HEK293 (cell line): ENCODE measurements at regions not wholly inside any gene's neighbourhood (a gene's known extent, or its start where the extent isn't known, plus 50 kb on each side); places are given as distances from the start of the nearest gene placed in this dataset.

Experiments
- GFI1B ChIP-seq: fragments of 450-650 bp; formaldehyde crosslinking; IDR thresholded peaks from 2 replicates; pipeline ENCODE4 v1.5.1; 2016; ENCODE audit warnings: missing biosample characterization, missing genetic modification characterization
- GLIS2 ChIP-seq: fragments of 450-650 bp; formaldehyde crosslinking; IDR thresholded peaks from 2 replicates; pipeline ENCODE4 v1.5.1; 2016; ENCODE audit warnings: missing biosample characterization, missing genetic modification characterization
- HOXD13 ChIP-seq: sonication (generic); formaldehyde crosslinking; IDR thresholded peaks from 2 replicates; pipeline ENCODE4 v1.8.0; 2022; ENCODE audit warnings: missing genetic modification reagents, borderline replicate concordance
- MEIS1 ChIP-seq: sonication (generic); formaldehyde crosslinking; IDR thresholded peaks from 2 replicates; pipeline ENCODE4 v1.8.1; 2022; ENCODE audit warnings: missing genetic modification reagents, mild to moderate bottlenecking, borderline replicate concordance
- MYNN ChIP-seq: fragments of 450-650 bp; formaldehyde crosslinking; IDR thresholded peaks from 2 replicates; pipeline ENCODE4 v1.5.1; 2016; ENCODE audit warnings: missing biosample characterization, missing genetic modification characterization, borderline replicate concordance
- PATZ1 ChIP-seq: fragments of 450-650 bp; formaldehyde crosslinking; IDR thresholded peaks from 2 replicates; pipeline ENCODE4 v1.5.1; 2016; ENCODE audit warnings: missing biosample characterization, missing genetic modification characterization
- REPIN1 ChIP-seq: fragments of 450-650 bp; formaldehyde crosslinking; IDR thresholded peaks from 2 replicates; pipeline ENCODE4 v1.5.1; 2017; ENCODE audit warnings: missing biosample characterization, missing genetic modification characterization, low read depth
- SALL2 ChIP-seq: fragments of 450-650 bp; formaldehyde crosslinking; IDR thresholded peaks from 2 replicates; pipeline ENCODE4 v1.5.0; 2017; ENCODE audit warnings: missing biosample characterization, mild to moderate bottlenecking, missing genetic modification characterization, borderline replicate concordance
- SCRT1 ChIP-seq: fragments of 450-650 bp; formaldehyde crosslinking; IDR thresholded peaks from 2 replicates; pipeline ENCODE4 v1.5.1; 2016; ENCODE audit warnings: missing biosample characterization, missing genetic modification characterization, borderline replicate concordance
- ZBTB21 ChIP-seq: fragments of 450-650 bp; formaldehyde crosslinking; IDR thresholded peaks from 2 replicates; pipeline ENCODE4 v1.5.1; 2017; ENCODE audit warnings: missing biosample characterization, missing genetic modification characterization
- ZEB2 ChIP-seq: fragments of 450-650 bp; formaldehyde crosslinking; IDR thresholded peaks from 2 replicates; pipeline ENCODE4 v1.5.1; 2016; ENCODE audit warnings: missing biosample characterization, missing genetic modification characterization
- ZNF121 ChIP-seq: fragments of 450-650 bp; formaldehyde crosslinking; IDR thresholded peaks from 2 replicates; pipeline ENCODE4 v1.5.1; 2016; ENCODE audit warnings: missing biosample characterization, missing genetic modification characterization
- ZNF133 ChIP-seq: fragments of 450-650 bp; formaldehyde crosslinking; IDR thresholded peaks from 2 replicates; pipeline ENCODE4 v1.5.1; 2016; ENCODE audit warnings: missing biosample characterization, missing genetic modification characterization
- ZNF169 ChIP-seq: fragments of 450-650 bp; formaldehyde crosslinking; IDR thresholded peaks from 2 replicates; pipeline ENCODE4 v1.5.1; 2016; ENCODE audit warnings: missing biosample characterization, missing genetic modification characterization
- ZNF175 ChIP-seq: fragments of 450-650 bp; formaldehyde crosslinking; IDR thresholded peaks from 2 replicates; pipeline ENCODE4 v1.5.1; 2016; ENCODE audit warnings: missing biosample characterization, missing genetic modification characterization
- ZNF184 ChIP-seq: fragments of 450-650 bp; IDR thresholded peaks from 2 replicates; pipeline ENCODE4 v1.5.1; 2018; ENCODE audit warnings: missing biosample characterization, mild to moderate bottlenecking, missing genetic modification characterization
- ZNF2 ChIP-seq: fragments of 450-650 bp; formaldehyde crosslinking; IDR thresholded peaks from 2 replicates; pipeline ENCODE4 v1.5.1; 2016; ENCODE audit warnings: missing biosample characterization, missing genetic modification characterization
- ZNF223 ChIP-seq: fragments of 450-650 bp; formaldehyde crosslinking; IDR thresholded peaks from 2 replicates; pipeline ENCODE4 v1.5.1; 2016; ENCODE audit warnings: missing biosample characterization, missing genetic modification characterization
- ZNF311 ChIP-seq: fragments of 450-650 bp; formaldehyde crosslinking; IDR thresholded peaks from 2 replicates; pipeline ENCODE4 v1.5.1; 2017; ENCODE audit warnings: missing biosample characterization, missing genetic modification characterization, borderline replicate concordance
- ZNF391 ChIP-seq: fragments of 450-650 bp; formaldehyde crosslinking; IDR thresholded peaks from 2 replicates; pipeline ENCODE4 v1.5.1; 2016; ENCODE audit warnings: low read depth, missing biosample characterization, missing genetic modification characterization, borderline replicate concordance
- ZNF501 ChIP-seq: fragments of 450-650 bp; formaldehyde crosslinking; IDR thresholded peaks from 2 replicates; pipeline ENCODE4 v1.5.1; 2016; ENCODE audit warnings: missing biosample characterization, missing genetic modification characterization
- ZNF555 ChIP-seq: fragments of 450-650 bp; formaldehyde crosslinking; conservative IDR thresholded peaks from 2 replicates; pipeline ENCODE4 v1.5.1; 2017; ENCODE audit warnings: missing biosample characterization, mild to moderate bottlenecking, missing genetic modification characterization, inconsistent platforms
- ZNF561 ChIP-seq: fragments of 450-650 bp; IDR thresholded peaks from 2 replicates; pipeline ENCODE4 v1.5.1; 2018; ENCODE audit warnings: missing biosample characterization, missing genetic modification characterization, borderline replicate concordance
- ZNF624 ChIP-seq: fragments of 450-650 bp; formaldehyde crosslinking; IDR thresholded peaks from 2 replicates; pipeline ENCODE4 v1.5.1; 2017; ENCODE audit warnings: missing biosample characterization, missing genetic modification characterization
- ZNF629 ChIP-seq: fragments of 450-650 bp; formaldehyde crosslinking; IDR thresholded peaks from 2 replicates; pipeline ENCODE4 v1.5.1; 2017; ENCODE audit warnings: missing biosample characterization, missing genetic modification characterization
- ZNF701 ChIP-seq: fragments of 450-650 bp; formaldehyde crosslinking; IDR thresholded peaks from 2 replicates; pipeline ENCODE4 v1.5.1; 2016; ENCODE audit warnings: missing biosample characterization, missing genetic modification characterization
- ZNF707 ChIP-seq: fragments of 450-650 bp; formaldehyde crosslinking; IDR thresholded peaks from 2 replicates; pipeline ENCODE4 v1.5.1; 2016; ENCODE audit warnings: missing biosample characterization, missing genetic modification characterization
- ZNF776 ChIP-seq: fragments of 450-650 bp; formaldehyde crosslinking; IDR thresholded peaks from 2 replicates; pipeline ENCODE4 v1.5.0; 2017; ENCODE audit warnings: missing biosample characterization, missing genetic modification characterization, borderline replicate concordance
- ZNF777 ChIP-seq: fragments of 450-650 bp; formaldehyde crosslinking; IDR thresholded peaks from 2 replicates; pipeline ENCODE4 v1.5.1; 2017; ENCODE audit warnings: missing biosample characterization, missing genetic modification characterization, borderline replicate concordance
- ZNF791 ChIP-seq: fragments of 450-650 bp; formaldehyde crosslinking; IDR thresholded peaks from 2 replicates; pipeline ENCODE4 v1.5.1; 2016; ENCODE audit warnings: missing biosample characterization, missing genetic modification characterization
- ZNF843 ChIP-seq: fragments of 450-650 bp; formaldehyde crosslinking; IDR thresholded peaks from 2 replicates; pipeline ENCODE4 v1.5.1; 2016; ENCODE audit warnings: missing biosample characterization, missing genetic modification characterization
- ZSCAN30 ChIP-seq: fragments of 450-650 bp; IDR thresholded peaks from 2 replicates; pipeline ENCODE4 v1.5.1; 2018; ENCODE audit warnings: missing biosample characterization, mild to moderate bottlenecking, missing genetic modification characterization, moderate library complexity
- TF ChIP-seq, protein P1 (sequence below): fragments of 450-650 bp; formaldehyde crosslinking; IDR thresholded peaks from 2 replicates; pipeline ENCODE4 v1.5.1; 2016; ENCODE audit warnings: missing biosample characterization, missing genetic modification characterization
- TF ChIP-seq, protein P2 (sequence below): IDR thresholded peaks from 2 replicates; pipeline ENCODE4 v1.6.1; 2011; ENCODE audit warnings: mild to moderate bottlenecking, low read depth, low read length, borderline replicate concordance
- TF ChIP-seq, protein P3 (sequence below): fragments of 450-650 bp; formaldehyde crosslinking; IDR thresholded peaks from 2 replicates; pipeline ENCODE4 v1.5.1; 2016; ENCODE audit warnings: missing biosample characterization, missing genetic modification characterization

GRCh38 chr6:56314683-56315523 lies 67.5 kb upstream of the COL21A1 start (continued):
- TF ChIP-seq ZBTB21 (tag by site-specific recombination) (no peak), ZNF629 (tag by site-specific recombination) (no peak), ZNF701 (tag by site-specific recombination) (no peak), ZNF121 (tag by site-specific recombination) (no peak), SCRT1 (tag by site-specific recombination) (peak; percentile 71), ZNF2 (tag by site-specific recombination) (peak; percentile 70), ZNF133 (no peak), ZNF624 (tag by site-specific recombination) (no peak), ZNF175 (no peak), ZSCAN30 (tag by site-specific recombination) (no peak), ZNF184 (tag by site-specific recombination) (no peak), ZNF169 (tag by site-specific recombination) (no peak), ZNF501 (tag by site-specific recombination) (no peak), ZNF311 (tag by site-specific recombination) (no peak), ZEB2 (tag by site-specific recombination) (0 out of 2 replicates have a peak, but pooled peaks have one; percentile 40), ZNF707 (tag by site-specific recombination) (no peak), ZNF777 (no peak), MYNN (tag by site-specific recombination) (no peak), PATZ1 (no peak), HOXD13 (CRISPR knock-in tag) (no peak), ZNF555 (tag by site-specific recombination) (no peak), GLIS2 (tag by site-specific recombination) (no peak), ZNF776 (tag by site-specific recombination) (no peak), ZNF391 (tag by site-specific recombination) (no peak), ZNF791 (no peak), REPIN1 (tag by site-specific recombination) (no peak), ZNF561 (no peak), MEIS1 (no peak), ZNF843 (no peak), GFI1B (tag by site-specific recombination) (no peak), SALL2 (tag by site-specific recombination) (no peak), ZNF223 (tag by site-specific recombination) (no peak)
- TF ChIP-seq, protein P1, sequence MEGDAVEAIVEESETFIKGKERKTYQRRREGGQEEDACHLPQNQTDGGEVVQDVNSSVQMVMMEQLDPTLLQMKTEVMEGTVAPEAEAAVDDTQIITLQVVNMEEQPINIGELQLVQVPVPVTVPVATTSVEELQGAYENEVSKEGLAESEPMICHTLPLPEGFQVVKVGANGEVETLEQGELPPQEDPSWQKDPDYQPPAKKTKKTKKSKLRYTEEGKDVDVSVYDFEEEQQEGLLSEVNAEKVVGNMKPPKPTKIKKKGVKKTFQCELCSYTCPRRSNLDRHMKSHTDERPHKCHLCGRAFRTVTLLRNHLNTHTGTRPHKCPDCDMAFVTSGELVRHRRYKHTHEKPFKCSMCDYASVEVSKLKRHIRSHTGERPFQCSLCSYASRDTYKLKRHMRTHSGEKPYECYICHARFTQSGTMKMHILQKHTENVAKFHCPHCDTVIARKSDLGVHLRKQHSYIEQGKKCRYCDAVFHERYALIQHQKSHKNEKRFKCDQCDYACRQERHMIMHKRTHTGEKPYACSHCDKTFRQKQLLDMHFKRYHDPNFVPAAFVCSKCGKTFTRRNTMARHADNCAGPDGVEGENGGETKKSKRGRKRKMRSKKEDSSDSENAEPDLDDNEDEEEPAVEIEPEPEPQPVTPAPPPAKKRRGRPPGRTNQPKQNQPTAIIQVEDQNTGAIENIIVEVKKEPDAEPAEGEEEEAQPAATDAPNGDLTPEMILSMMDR (tag by site-specific recombination) = peak; percentile 40; the same call in 1 of the 2 replicates
- TF ChIP-seq, protein P2, sequence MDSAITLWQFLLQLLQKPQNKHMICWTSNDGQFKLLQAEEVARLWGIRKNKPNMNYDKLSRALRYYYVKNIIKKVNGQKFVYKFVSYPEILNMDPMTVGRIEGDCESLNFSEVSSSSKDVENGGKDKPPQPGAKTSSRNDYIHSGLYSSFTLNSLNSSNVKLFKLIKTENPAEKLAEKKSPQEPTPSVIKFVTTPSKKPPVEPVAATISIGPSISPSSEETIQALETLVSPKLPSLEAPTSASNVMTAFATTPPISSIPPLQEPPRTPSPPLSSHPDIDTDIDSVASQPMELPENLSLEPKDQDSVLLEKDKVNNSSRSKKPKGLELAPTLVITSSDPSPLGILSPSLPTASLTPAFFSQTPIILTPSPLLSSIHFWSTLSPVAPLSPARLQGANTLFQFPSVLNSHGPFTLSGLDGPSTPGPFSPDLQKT = no peak
- TF ChIP-seq, protein P3, sequence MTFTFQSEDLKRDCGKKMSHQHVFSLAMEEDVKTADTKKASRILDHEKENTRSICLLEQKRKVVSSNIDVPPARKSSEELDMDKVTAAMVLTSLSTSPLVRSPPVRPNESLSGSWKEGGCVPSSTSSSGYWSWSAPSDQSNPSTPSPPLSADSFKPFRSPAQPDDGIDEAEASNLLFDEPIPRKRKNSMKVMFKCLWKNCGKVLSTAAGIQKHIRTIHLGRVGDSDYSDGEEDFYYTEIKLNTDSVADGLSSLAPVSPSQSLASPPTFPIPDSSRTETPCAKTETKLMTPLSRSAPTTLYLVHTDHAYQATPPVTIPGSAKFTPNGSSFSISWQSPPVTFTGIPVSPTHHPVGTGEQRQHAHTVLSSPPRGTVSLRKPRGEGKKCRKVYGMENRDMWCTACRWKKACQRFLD (tag by site-specific recombination) = no peak
